ENCODE measurements at regions not wholly inside any gene's neighbourhood (a gene's known extent, or its start where the extent isn't known, plus 50 kb on each side); places are given as distances from the start of the nearest gene placed in this dataset.

GRCh38 chr9:16103620-16104397, 551.0 kb downstream of the CCDC171 start:
- H3K9ac ChIP-seq (ENCODE audit: control insufficient read depth, extremely low read depth, insufficient read depth, low read length), result no peak overlapping the region
- H3K9me1 ChIP-seq (ENCODE audit: control insufficient read depth, extremely low read depth, insufficient read depth, low read length), result no peaks in the 10 kb centered on the region
- no peak overlapping the region for H3K27ac ChIP-seq (ENCODE audit: control insufficient read depth, insufficient read depth, low read length)
- dilution Hi-C loops (cut with MboI; ENCODE audit: extremely low pct_ligation_motif_present, low sequenced_read_pairs), result no loop called here
- H3K4me2 ChIP-seq (ENCODE audit: control insufficient read depth, extremely low read depth, insufficient read depth, low read depth, low read length), result no peak overlapping the region
- no peaks in the 10 kb centered on the region for H3K79me2 ChIP-seq (ENCODE audit: control insufficient read depth, insufficient read depth, low read length)
- no peaks in the 10 kb centered on the region for H3K9me3 ChIP-seq (ENCODE audit: control insufficient read depth, low read depth, low read length)
- H3K36me3 ChIP-seq (ENCODE audit: control insufficient read depth in 2 of 2, extremely low read depth in 1 of 2, insufficient read depth in 2 of 2, low read length in 2 of 2), result no peaks in the 10 kb centered on the region
- no peak overlapping the region for H3K4me3 ChIP-seq (ENCODE audit: control insufficient read depth in 2 of 3, extremely low read depth in 1 of 3, insufficient read depth in 2 of 3, low read depth in 1 of 3, low read length in 3 of 3)
- H2AFZ ChIP-seq (ENCODE audit: control insufficient read depth, low read length), result no peak overlapping the region
- no peaks in the 10 kb centered on the region for H3K27me3 ChIP-seq (ENCODE audit: control insufficient read depth, extremely low read depth, insufficient read depth, low read length)
- H4K20me1 ChIP-seq (ENCODE audit: control insufficient read depth, extremely low read depth, insufficient read depth, low read length), result no peaks in the 10 kb centered on the region
- no peak for DNase-seq (ENCODE audit: low read depth, low spot score)
- no peaks in the 10 kb centered on the region for H3K4me1 ChIP-seq (ENCODE audit: control insufficient read depth, extremely low read depth, insufficient read depth, low read length)
- TF ChIP-seq EZH2 (IDR thresholded peaks at IDR 0.05; ENCODE audit: low read length) (no peak), CTCF (optimal IDR thresholded peaks at IDR 0.05 in 1 of 3, IDR thresholded peaks at IDR 0.05 in 1 of 3, conservative IDR thresholded peaks at IDR 0.05 in 1 of 3; ENCODE audit: extremely low read depth in 1 of 3, insufficient read depth in 2 of 3, low read length in 3 of 3) (no peak)
- FAIRE-seq, result no peak

- Histone ChIP-seq H3K36me3 (ENCODE audit: control insufficient read depth in 2 of 2, extremely low read depth in 1 of 2, insufficient read depth in 2 of 2, low read length in 2 of 2) (no peaks in the 10 kb centered on the region), H3K4me3 (ENCODE audit: control insufficient read depth in 2 of 3, extremely low read depth in 1 of 3, insufficient read depth in 2 of 3, low read depth in 1 of 3, low read length in 3 of 3) (no peak overlapping the region), H4K20me1 (ENCODE audit: control insufficient read depth, extremely low read depth, insufficient read depth, low read length) (no peaks in the 10 kb centered on the region), H3K27ac (ENCODE audit: control insufficient read depth, insufficient read depth, low read length) (no peak overlapping the region), H3K9me3 (ENCODE audit: control insufficient read depth, low read depth, low read length) (no peaks in the 10 kb centered on the region), H3K9me1 (ENCODE audit: control insufficient read depth, extremely low read depth, insufficient read depth, low read length) (no peaks in the 10 kb centered on the region), H3K9ac (ENCODE audit: control insufficient read depth, extremely low read depth, insufficient read depth, low read length) (no peak overlapping the region), H2AFZ (ENCODE audit: control insufficient read depth, low read length) (no peak overlapping the region), H3K4me1 (ENCODE audit: control insufficient read depth, extremely low read depth, insufficient read depth, low read length) (no peaks in the 10 kb centered on the region), H3K27me3 (ENCODE audit: control insufficient read depth, extremely low read depth, insufficient read depth, low read length) (no peaks in the 10 kb centered on the region), H3K79me2 (ENCODE audit: control insufficient read depth, insufficient read depth, low read length) (no peaks in the 10 kb centered on the region), H3K4me2 (ENCODE audit: control insufficient read depth, extremely low read depth, insufficient read depth, low read depth, low read length) (no peak overlapping the region)
- dilution Hi-C loops (cut with MboI; ENCODE audit: extremely low pct_ligation_motif_present, low sequenced_read_pairs), result no loop called here
- TF ChIP-seq CTCF (optimal IDR thresholded peaks at IDR 0.05 in 1 of 3, IDR thresholded peaks at IDR 0.05 in 1 of 3, conservative IDR thresholded peaks at IDR 0.05 in 1 of 3; ENCODE audit: extremely low read depth in 1 of 3, insufficient read depth in 2 of 3, low read length in 3 of 3), result no peak
- TF ChIP-seq EZH2 (IDR thresholded peaks at IDR 0.05; ENCODE audit: low read length), result no peak
- FAIRE-seq (no peak), DNase-seq (ENCODE audit: low read depth, low spot score) (no peak)
These were observed 552.6 kb downstream of the CCDC171 start for GRCh38 chr9:16105168-16106020.
